Stimulated activated CD4-positive, alpha-beta T cell treated with anti-CD3 and anti-CD28 coated beads, Interleukin-12 subunit alpha, Interleukin-12 subunit beta, amount 100 ng/mL, for 24 hours (primary cell): ENCODE measurements at regions not wholly inside any gene's neighbourhood (a gene's known extent, or its start where the extent isn't known, plus 50 kb on each side); places are given as distances from the start of the nearest gene placed in this dataset.

ENCODE experiments used
- DNase-seq, 2 experiments: peaks; one replicate each; pipeline ENCODE4 v3.0.0-alpha.2; 2020; ENCODE audit warnings: low read depth in 2 of 2

- no peak for DNase-seq
These were observed 500.7 kb downstream of the GRIN2A start for GRCh38 chr16:9681508-9681907.

- DNase-seq: no peak
These were observed 499.9 kb downstream of the GRIN2A start for GRCh38 chr16:9682320-9682719.

- no peak for DNase-seq
These were observed 498.6 kb downstream of the GRIN2A start for GRCh38 chr16:9683677-9684076.

- DNase-seq: no peak
These were observed 494.4 kb downstream of the GRIN2A start for GRCh38 chr16:9687737-9688319.

- no peak for DNase-seq
These were observed 492.6 kb downstream of the GRIN2A start for GRCh38 chr16:9689597-9689996.

GRCh38 chr16:9695152-9695551, 487.1 kb downstream of the GRIN2A start:
- no peak for DNase-seq
